IPS-15b (cell line): ENCODE measurements at regions not wholly inside any gene's neighbourhood (a gene's known extent, or its start where the extent isn't known, plus 50 kb on each side); places are given as distances from the start of the nearest gene placed in this dataset.

ENCODE experiments used
- H3K27me3 ChIP-seq: one replicate; pipeline ENCODE4 v1.6.1; 2013; ENCODE audit warnings: low read length; ENCODE audit not compliant: control insufficient read depth, insufficient read depth
- H3K36me3 ChIP-seq: one replicate; pipeline ENCODE4 v1.6.1; 2013; ENCODE audit warnings: low read length; ENCODE audit not compliant: control insufficient read depth, insufficient read depth
- H3K4me1 ChIP-seq: one replicate; pipeline ENCODE4 v1.6.1; 2013; ENCODE audit warnings: mild to moderate bottlenecking, low read length; ENCODE audit not compliant: control insufficient read depth, insufficient read depth
- H3K4me3 ChIP-seq: one replicate; pipeline ENCODE4 v1.5.1; 2013; ENCODE audit warnings: low read depth, low read length
- H3K9ac ChIP-seq: one replicate; pipeline ENCODE4 v1.6.1; 2013; ENCODE audit warnings: low read depth, mild to moderate bottlenecking, low read length
- H3K9me3 ChIP-seq: one replicate; pipeline ENCODE4 v1.6.1; 2013; ENCODE audit warnings: mild to moderate bottlenecking, low read length; ENCODE audit not compliant: control insufficient read depth, insufficient read depth

DNA sequence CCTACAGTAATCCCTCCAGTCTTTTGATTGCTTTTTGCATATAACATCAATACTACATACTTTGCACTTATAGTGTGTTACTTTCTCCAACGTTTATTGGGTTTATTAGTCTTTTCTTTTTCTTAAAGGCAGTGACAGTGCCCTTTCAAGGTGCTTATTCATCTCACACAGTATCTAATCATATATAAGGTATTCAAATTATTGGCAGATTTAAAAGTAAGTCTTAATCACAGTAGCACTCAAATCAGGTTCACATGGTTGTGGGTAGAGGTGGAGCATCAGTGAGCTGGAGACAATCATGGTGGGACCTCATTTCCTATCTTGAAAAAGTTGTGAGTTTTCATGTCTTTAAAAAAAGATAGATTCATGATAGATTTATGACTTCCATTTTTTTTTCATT, 706.2 kb downstream of the GALC start:
- Histone ChIP-seq H3K9me3 (no peaks in the 10 kb centered on the region), H3K4me3 (no peak overlapping the region), H3K27me3 (no peaks in the 10 kb centered on the region), H3K9ac (no peak overlapping the region), H3K36me3 (no peaks in the 10 kb centered on the region), H3K4me1 (no peaks in the 10 kb centered on the region)

DNA sequence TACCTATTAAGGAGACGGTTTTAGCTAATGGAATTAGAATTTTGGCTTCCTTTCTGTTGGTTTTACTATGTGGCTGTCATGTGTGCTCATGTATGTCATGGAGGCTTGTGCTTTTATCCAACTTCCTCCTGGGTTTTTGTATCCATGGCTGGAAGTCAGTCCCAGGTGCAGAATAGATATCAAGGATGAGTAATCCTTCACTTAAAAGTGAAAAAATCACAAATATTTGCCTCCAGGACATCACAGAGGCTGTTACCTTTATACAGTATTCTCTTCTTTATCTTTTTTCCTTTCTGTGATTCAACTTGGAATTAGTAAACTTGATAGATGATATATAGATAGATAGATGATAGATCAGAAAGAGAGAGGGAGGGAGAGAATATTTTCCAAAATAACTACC, 706.8 kb downstream of the GALC start:
- H3K9me3 ChIP-seq: no peaks in the 10 kb centered on the region
- no peaks in the 10 kb centered on the region for H3K36me3 ChIP-seq
- no peak overlapping the region for H3K4me3 ChIP-seq
- no peak overlapping the region for H3K9ac ChIP-seq
- H3K4me1 ChIP-seq: no peaks in the 10 kb centered on the region
- H3K27me3 ChIP-seq: no peaks in the 10 kb centered on the region

DNA sequence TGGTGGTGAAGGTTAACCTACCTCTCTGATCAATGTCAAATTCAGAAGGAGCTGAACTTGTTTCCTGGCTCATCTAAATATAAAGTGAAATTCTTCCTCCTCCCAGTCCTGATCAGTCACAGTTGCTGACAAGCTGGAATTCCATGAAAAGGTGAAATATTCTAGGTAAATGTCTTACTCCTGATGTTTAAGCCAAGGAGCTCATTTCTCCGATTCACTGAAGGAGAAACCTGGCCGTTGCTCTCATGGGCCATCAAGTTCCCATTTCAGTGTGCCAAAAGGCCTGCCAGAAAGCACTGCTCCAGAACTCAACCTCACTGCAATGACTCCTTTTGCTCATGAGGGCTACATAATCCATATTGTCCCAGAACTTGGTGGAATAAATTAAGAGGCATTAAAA, 707.5 kb downstream of the GALC start:
- Histone ChIP-seq H3K36me3 (no peaks in the 10 kb centered on the region), H3K4me3 (no peak overlapping the region), H3K9me3 (no peaks in the 10 kb centered on the region), H3K4me1 (no peaks in the 10 kb centered on the region), H3K27me3 (no peaks in the 10 kb centered on the region), H3K9ac (no peak overlapping the region)

DNA sequence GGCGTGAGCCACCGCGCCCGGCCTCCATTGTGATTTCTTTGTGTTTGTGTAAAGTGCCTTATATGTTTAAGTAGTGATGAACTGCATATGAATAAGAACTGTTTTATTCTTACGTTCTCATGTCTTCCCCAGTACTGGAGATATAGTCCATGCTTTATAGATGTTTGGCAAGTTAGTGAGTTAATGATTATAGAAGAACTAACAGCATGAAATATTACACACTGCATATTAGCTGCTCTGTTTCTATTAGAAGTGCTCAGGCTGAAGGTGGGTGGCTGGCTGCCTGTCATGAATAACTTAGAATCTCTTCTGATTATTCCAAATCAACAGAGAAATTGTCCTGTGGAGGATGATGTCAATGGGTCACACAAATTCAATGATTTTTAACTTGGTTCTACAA, 709.4 kb downstream of the GALC start:
- Histone ChIP-seq H3K36me3 (no peaks in the 10 kb centered on the region), H3K9ac (no peak overlapping the region)

DNA sequence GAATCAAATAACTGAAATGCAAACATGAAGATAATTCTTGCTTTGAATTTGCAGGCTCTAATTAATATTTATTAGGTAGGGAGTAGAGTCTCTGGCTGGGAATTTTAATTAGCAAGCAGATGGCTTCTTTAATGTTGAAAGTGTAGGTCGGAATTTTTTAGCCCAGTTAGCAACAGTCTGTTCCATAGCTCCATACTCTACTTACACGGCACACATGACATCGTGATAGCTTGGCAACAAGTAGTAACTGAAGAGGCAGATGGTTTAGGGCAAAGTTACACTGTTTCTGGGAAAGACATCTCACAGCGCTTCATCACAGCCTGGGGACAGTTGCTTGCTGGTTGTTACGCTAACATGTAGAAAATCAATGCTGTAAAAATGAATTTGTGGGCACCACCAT, 710.7 kb downstream of the GALC start:
- H3K27me3 ChIP-seq: no peaks in the 10 kb centered on the region
- no peak overlapping the region for H3K9ac ChIP-seq
- H3K36me3 ChIP-seq: no peaks in the 10 kb centered on the region
- no peaks in the 10 kb centered on the region for H3K4me1 ChIP-seq
- no peaks in the 10 kb centered on the region for H3K9me3 ChIP-seq
- no peak overlapping the region for H3K4me3 ChIP-seq

More for the DNA sequence above, 709.4 kb downstream of the GALC start:
- Histone ChIP-seq H3K4me3 (no peak overlapping the region), H3K27me3 (no peaks in the 10 kb centered on the region), H3K4me1 (no peaks in the 10 kb centered on the region), H3K9me3 (no peaks in the 10 kb centered on the region)

DNA sequence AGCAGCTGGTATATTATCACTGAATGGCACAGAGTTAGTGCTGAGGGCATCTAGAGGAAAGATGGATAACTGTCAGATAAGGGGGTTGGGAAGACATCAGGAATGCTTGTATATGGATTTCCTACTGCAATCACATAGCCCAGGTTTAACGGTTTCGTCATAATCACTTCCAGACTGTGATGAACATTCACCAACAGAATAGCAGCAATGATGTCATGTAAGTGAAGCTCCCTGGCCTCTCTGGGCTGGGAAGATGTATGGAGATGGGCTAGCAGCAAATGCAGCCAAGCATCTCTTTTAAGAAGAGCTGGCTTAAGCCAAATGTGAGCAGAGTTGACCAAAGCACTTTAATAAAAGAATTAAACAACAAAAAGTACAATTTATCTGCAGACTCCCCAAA, 714.6 kb downstream of the GALC start:
- no peaks in the 10 kb centered on the region for H3K27me3 ChIP-seq
- H3K9ac ChIP-seq: no peak overlapping the region
- no peaks in the 10 kb centered on the region for H3K9me3 ChIP-seq
- H3K36me3 ChIP-seq: no peaks in the 10 kb centered on the region
- no peak overlapping the region for H3K4me3 ChIP-seq
- H3K4me1 ChIP-seq: no peaks in the 10 kb centered on the region

DNA sequence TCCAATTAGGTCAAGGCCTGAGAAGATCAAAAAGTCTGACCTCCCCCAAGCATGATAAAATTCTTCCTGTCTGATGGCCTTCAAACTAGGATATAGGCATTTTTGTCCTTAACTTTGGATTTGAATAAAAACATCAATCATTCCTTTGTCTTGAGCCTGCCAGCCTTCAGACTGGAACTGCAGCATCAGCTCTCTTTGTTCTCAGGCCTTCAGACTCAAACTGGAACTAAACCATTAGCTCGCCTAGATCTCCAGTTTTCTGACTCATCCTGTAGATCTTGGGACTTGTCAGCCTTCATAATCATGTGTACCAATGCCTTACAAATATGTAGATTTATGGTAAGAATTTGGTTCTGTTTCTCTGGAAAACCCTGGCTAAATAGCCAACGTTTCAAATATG, 721.7 kb downstream of the GALC start:
- no peak overlapping the region for H3K9ac ChIP-seq
- H3K4me1 ChIP-seq: no peaks in the 10 kb centered on the region
- H3K27me3 ChIP-seq: no peaks in the 10 kb centered on the region
- no peaks in the 10 kb centered on the region for H3K9me3 ChIP-seq
- no peaks in the 10 kb centered on the region for H3K36me3 ChIP-seq
- H3K4me3 ChIP-seq: no peak overlapping the region

DNA sequence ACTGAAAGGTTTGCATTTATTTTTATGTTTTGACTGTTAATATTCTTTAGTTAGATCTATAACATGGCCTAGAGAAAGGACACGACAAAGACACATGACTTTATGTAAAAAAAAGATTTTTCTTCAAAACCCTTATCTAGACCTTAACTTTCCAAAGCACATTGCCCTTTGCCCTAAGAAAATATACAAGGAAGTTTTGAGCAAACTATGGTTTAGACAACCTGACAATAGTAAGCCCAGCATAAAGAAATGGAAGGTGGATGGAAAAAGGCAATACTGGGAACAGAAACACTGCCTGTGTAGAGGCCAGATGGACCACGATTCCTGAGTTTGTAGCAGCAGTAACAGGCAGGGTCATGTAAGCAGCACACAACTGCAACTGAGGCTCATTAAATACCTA, 724.0 kb downstream of the GALC start:
- no peaks in the 10 kb centered on the region for H3K9me3 ChIP-seq
- H3K27me3 ChIP-seq: no peaks in the 10 kb centered on the region
- H3K4me3 ChIP-seq: no peak overlapping the region
- H3K9ac ChIP-seq: no peak overlapping the region
- H3K36me3 ChIP-seq: no peaks in the 10 kb centered on the region
- H3K4me1 ChIP-seq: no peaks in the 10 kb centered on the region

DNA sequence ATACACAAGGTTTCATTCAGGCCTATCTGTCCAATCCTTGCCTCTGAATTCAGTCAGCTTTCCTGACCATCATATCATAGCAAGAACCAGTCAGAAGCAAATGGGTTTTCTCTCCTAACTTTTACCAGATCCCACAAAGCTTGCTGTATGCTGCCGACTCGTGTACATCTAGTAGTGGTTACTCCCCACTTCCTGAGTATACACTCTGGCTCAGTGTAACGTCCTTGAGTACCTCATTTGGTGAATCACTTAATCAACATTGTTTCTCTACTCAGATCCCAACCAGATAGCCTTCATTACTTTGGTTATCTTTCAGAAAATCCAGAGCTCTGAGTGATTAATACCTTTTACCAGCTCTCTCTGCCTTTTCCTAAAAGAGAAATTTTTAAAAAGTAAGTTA, 728.2 kb downstream of the GALC start:
- H3K9me3 ChIP-seq: no peaks in the 10 kb centered on the region
- peaks cover 4% of the 10 kb centered on the region for H3K4me1 ChIP-seq
- H3K9ac ChIP-seq: no peak overlapping the region
- H3K36me3 ChIP-seq: no peaks in the 10 kb centered on the region
- no peaks in the 10 kb centered on the region for H3K27me3 ChIP-seq
- no peak overlapping the region for H3K4me3 ChIP-seq

DNA sequence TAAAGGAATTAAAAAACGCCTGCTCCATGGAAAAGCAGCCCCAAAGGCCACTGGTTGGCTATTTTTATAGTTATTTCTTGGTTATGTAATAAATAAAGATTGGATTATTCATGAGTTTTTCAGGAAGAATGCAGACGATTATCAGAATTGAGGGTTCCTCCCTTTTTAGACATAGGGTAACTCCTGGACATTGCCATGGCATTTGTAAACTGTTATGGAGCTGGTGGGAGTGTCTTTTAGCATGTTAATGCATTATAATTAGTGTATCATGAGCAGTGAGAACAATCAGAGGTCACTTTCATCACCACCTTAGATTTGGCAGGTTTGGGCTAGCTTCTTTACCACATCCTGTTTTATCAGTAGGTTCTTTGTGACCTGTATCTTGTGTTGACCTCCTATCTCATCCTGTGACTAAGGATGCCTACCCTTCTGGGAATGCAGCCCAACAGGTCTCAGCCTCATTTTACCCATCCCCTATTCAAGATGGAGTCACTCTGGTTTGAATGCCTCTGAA, 728.7 kb downstream of the GALC start:
- H3K4me1 ChIP-seq: peaks cover 4% of the 10 kb centered on the region
- no peaks in the 10 kb centered on the region for H3K36me3 ChIP-seq
- no peak overlapping the region for H3K4me3 ChIP-seq
- H3K9me3 ChIP-seq: no peaks in the 10 kb centered on the region
- no peak overlapping the region for H3K9ac ChIP-seq
- H3K27me3 ChIP-seq: no peaks in the 10 kb centered on the region

DNA sequence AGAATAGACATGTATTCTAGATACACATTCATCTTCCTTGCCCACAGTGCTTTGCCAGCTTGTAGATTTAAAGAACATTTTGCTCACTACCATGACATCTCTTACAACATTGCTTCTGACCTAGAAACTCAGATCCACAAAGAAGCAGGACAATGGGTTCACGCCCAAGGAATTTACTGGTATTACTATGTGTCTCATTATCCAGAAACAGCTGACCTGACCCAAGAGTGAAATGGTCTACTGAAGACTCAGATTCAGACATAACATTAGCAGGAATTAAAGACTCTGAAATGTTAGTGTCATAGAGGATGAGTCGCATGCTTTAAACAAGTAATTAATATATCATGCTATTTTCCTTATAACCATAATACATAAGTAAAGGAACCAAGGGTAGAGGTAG, 731.4 kb downstream of the GALC start:
- Histone ChIP-seq H3K4me1 (peaks cover 4% of the 10 kb centered on the region), H3K36me3 (no peaks in the 10 kb centered on the region), H3K9ac (no peak overlapping the region), H3K9me3 (no peaks in the 10 kb centered on the region), H3K27me3 (no peaks in the 10 kb centered on the region), H3K4me3 (no peak overlapping the region)

DNA sequence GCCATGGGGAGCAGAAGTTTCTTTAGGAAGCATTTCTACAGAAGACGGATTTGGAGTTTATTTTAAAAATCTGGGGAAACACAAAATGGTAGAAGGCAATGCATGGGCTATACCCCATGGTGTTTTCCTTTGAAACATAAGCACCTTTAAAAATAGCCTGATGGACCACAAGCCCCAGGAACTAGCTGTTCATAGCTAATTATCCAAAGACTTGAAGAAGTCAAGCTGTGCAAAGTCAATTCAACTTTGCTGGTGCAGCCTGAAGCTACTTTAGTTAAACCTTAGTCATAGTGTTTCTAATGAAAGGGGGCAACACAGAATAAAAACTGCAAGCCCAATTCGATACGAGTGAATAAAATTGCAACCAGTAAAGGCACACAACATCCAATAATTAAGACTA, 732.5 kb downstream of the GALC start:
- Histone ChIP-seq H3K4me1 (peaks cover 4% of the 10 kb centered on the region), H3K27me3 (no peaks in the 10 kb centered on the region), H3K36me3 (no peaks in the 10 kb centered on the region), H3K4me3 (no peak overlapping the region), H3K9me3 (no peaks in the 10 kb centered on the region), H3K9ac (no peak overlapping the region)

DNA sequence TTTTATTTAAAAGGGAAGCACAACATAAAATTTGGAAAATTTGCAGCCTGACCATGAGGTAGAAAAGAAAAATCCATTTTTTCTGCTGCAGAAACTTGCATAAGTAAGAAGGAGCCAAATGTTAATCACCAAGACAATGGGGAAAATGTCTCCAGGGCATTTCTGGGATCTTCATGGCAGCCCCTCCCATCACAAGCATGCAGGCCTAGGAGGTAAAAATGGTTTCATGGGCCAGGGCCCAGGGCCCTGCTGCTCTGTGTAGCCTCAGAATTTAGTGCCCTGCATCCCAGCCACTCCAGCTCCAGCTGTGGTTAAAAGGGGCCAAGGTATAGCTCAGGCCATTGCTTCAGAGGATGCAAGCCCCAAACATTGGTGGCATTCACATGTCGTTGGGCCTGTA, 735.6 kb downstream of the GALC start:
- no peak overlapping the region for H3K9ac ChIP-seq
- peaks cover 2% of the 10 kb centered on the region for H3K4me1 ChIP-seq
- H3K36me3 ChIP-seq: no peaks in the 10 kb centered on the region
- no peaks in the 10 kb centered on the region for H3K27me3 ChIP-seq
- H3K4me3 ChIP-seq: no peak overlapping the region
- no peaks in the 10 kb centered on the region for H3K9me3 ChIP-seq
